ENCODE measurements at regions not wholly inside any gene's neighbourhood (a gene's known extent, or its start where the extent isn't known, plus 50 kb on each side); places are given as distances from the start of the nearest gene placed in this dataset.

- TF ChIP-seq EP300 (IDR thresholded peaks at IDR 0.05) (no peak), POLR2A (IDR thresholded peaks at IDR 0.05) (no peak), POLR2AphosphoS5 (IDR thresholded peaks at IDR 0.05) (no peak), CTCF (IDR thresholded peaks at IDR 0.05) (no peak)
- DNase-seq, result no peak
- WGBS, 2 donors, result 18 to 34% methylated on average over 9 of the region's 9 CpGs
- Histone ChIP-seq H3K4me1 (no peaks in the 10 kb centered on the region), H3K4me3 (no peak overlapping the region), H3K27me3 (no peaks in the 10 kb centered on the region), H3K36me3 (no peaks in the 10 kb centered on the region), H3K9me3 (no peaks in the 10 kb centered on the region), H3K27ac (no peak overlapping the region)
- intact Hi-C loops (cut with DNase I), result no loop called here
Measured at GRCh38 chr7:21261627-21262594, 166.0 kb upstream of the SP4 start.

DNA sequence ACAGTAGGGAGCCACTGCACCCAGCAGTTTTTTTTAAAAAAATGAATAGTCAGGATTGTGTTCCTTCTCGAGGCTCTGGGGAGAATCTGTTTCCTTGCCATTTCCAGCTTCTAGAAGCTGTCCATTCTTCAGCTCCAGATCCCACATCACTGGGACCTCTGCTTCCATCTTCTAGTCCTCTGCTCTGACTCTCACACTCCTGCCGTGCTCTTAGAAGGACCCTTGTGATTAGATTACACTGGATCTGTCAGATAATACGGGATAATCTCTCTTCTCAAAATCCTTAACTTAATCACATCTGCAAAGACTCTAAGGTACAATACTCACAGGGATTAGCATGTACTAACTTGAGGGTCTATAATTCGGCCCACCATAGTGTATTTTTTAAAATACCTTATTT is 158.9 kb upstream of the SP4 start:
- no peak for DNase-seq
- Histone ChIP-seq H3K27ac (no peak overlapping the region), H3K36me3 (no peaks in the 10 kb centered on the region), H3K4me3 (no peak overlapping the region), H3K4me1 (no peaks in the 10 kb centered on the region), H3K9me3 (no peaks in the 10 kb centered on the region), H3K27me3 (no peaks in the 10 kb centered on the region)
- 81 to 90% methylated on average over 4 of the region's 4 CpGs for WGBS, 2 donors
- TF ChIP-seq CTCF (IDR thresholded peaks at IDR 0.05) (no peak), EP300 (IDR thresholded peaks at IDR 0.05) (no peak), POLR2A (IDR thresholded peaks at IDR 0.05) (no peak), POLR2AphosphoS5 (IDR thresholded peaks at IDR 0.05) (no peak)
- intact Hi-C loops (cut with DNase I), result no loop called here

- WGBS, 2 donors, result 76 to 78% methylated on average over 5 of the region's 5 CpGs
- Histone ChIP-seq H3K27me3 (no peaks in the 10 kb centered on the region), H3K4me3 (no peak overlapping the region), H3K4me1 (no peaks in the 10 kb centered on the region), H3K36me3 (no peaks in the 10 kb centered on the region), H3K27ac (no peak overlapping the region), H3K9me3 (no peaks in the 10 kb centered on the region)
- intact Hi-C loops (cut with DNase I), result no loop called here
- DNase-seq, result no peak
- TF ChIP-seq POLR2AphosphoS5 (IDR thresholded peaks at IDR 0.05) (no peak), CTCF (IDR thresholded peaks at IDR 0.05) (no peak), EP300 (IDR thresholded peaks at IDR 0.05) (no peak), POLR2A (IDR thresholded peaks at IDR 0.05) (no peak)
Measured at GRCh38 chr7:21276471-21277035, 151.3 kb upstream of the SP4 start.

GRCh38 chr7:21278944-21279343 is 148.9 kb upstream of the SP4 start:
- TF ChIP-seq POLR2AphosphoS5 (IDR thresholded peaks at IDR 0.05) (no peak), CTCF (IDR thresholded peaks at IDR 0.05) (no peak)
- H3K36me3 ChIP-seq, result no peaks in the 10 kb centered on the region
- no peaks in the 10 kb centered on the region for H3K27me3 ChIP-seq
- no peaks in the 10 kb centered on the region for H3K9me3 ChIP-seq
- H3K4me1 ChIP-seq, result no peaks in the 10 kb centered on the region
- intact Hi-C loops (cut with DNase I), result no loop called here
- H3K4me3 ChIP-seq, result no peak overlapping the region
- no peak for DNase-seq
- WGBS, 2 donors, result 95 to 98% methylated on average over 3 of the region's 3 CpGs
- H3K27ac ChIP-seq, result no peak overlapping the region

Data from sigmoid colon (tissue), 6 donors.